Breast epithelium (tissue), 3 donors: ENCODE measurements at regions not wholly inside any gene's neighbourhood (a gene's known extent, or its start where the extent isn't known, plus 50 kb on each side); places are given as distances from the start of the nearest gene placed in this dataset.

Experiments used
- POLR2AphosphoS5 ChIP-seq, 3 donors: sonication (generic); formaldehyde crosslinking; IDR thresholded peaks; one replicate each; pipeline ENCODE4 v1.6.1; 2017; ENCODE audit warnings: antibody characterized with exemption in 3 of 3
- TF ChIP-seq, protein P1 (sequence below), 3 donors: fragments of 450-650 bp; IDR thresholded peaks; one replicate each; pipeline ENCODE4 v1.5.1; 2016 to 2017; ENCODE audit warnings: antibody characterized with exemption in 3 of 3, mild to moderate bottlenecking in 3 of 3, moderate library complexity in 3 of 3

GRCh38 chr12:87596134-87596533, 433.1 kb downstream of the C12orf50 start:
- TF ChIP-seq, protein P1, sequence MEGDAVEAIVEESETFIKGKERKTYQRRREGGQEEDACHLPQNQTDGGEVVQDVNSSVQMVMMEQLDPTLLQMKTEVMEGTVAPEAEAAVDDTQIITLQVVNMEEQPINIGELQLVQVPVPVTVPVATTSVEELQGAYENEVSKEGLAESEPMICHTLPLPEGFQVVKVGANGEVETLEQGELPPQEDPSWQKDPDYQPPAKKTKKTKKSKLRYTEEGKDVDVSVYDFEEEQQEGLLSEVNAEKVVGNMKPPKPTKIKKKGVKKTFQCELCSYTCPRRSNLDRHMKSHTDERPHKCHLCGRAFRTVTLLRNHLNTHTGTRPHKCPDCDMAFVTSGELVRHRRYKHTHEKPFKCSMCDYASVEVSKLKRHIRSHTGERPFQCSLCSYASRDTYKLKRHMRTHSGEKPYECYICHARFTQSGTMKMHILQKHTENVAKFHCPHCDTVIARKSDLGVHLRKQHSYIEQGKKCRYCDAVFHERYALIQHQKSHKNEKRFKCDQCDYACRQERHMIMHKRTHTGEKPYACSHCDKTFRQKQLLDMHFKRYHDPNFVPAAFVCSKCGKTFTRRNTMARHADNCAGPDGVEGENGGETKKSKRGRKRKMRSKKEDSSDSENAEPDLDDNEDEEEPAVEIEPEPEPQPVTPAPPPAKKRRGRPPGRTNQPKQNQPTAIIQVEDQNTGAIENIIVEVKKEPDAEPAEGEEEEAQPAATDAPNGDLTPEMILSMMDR (IDR thresholded peaks at IDR 0.05), result no peak
- TF ChIP-seq POLR2AphosphoS5 (IDR thresholded peaks at IDR 0.05), result no peak
